ENCODE measurements at regions not wholly inside any gene's neighbourhood (a gene's known extent, or its start where the extent isn't known, plus 50 kb on each side); places are given as distances from the start of the nearest gene placed in this dataset.

- Histone ChIP-seq H2AK5ac (ENCODE audit: insufficient read length, low read length) (no peak overlapping the region), H3K4me1 (ENCODE audit: insufficient read depth, low read length) (no peaks in the 10 kb centered on the region), H4K5ac (ENCODE audit: insufficient read length, low read depth, low read length) (no peak overlapping the region), H3K4me2 (ENCODE audit: insufficient read depth, insufficient read length, low read length) (no peak overlapping the region), H3K23ac (ENCODE audit: insufficient read length, low read depth, low read length) (no peak overlapping the region), H2BK15ac (ENCODE audit: low read depth, low read length) (no peak overlapping the region), H2BK5ac (ENCODE audit: insufficient read length, low read length) (no peak overlapping the region), H3T11ph (ENCODE audit: low read length) (no peak overlapping the region), H3K79me2 (ENCODE audit: insufficient read depth, low read length) (no peaks in the 10 kb centered on the region), H4K91ac (ENCODE audit: insufficient read length, low read depth, low read length) (no peak overlapping the region), H3K27me3 (ENCODE audit: insufficient read depth, low read length) (no peaks in the 10 kb centered on the region), H2BK20ac (ENCODE audit: low read depth, low read length, poor library complexity, severe bottlenecking) (no peak overlapping the region), H3K14ac (ENCODE audit: insufficient read depth, low read length) (no peak overlapping the region; the same call in 1 of the 2 replicates), H3K18ac (ENCODE audit: insufficient read length, low read depth, low read length) (no peak overlapping the region), H4K20me1 (ENCODE audit: control insufficient read depth, insufficient read depth, insufficient read length) (no peaks in the 10 kb centered on the region), H4K8ac (replicated peaks; ENCODE audit: insufficient read length, low read depth, low read length) (no peak overlapping the region), H2AFZ (ENCODE audit: low read length) (no peak overlapping the region), H3K9me3 (ENCODE audit: control insufficient read depth, low read depth, low read length) (no peaks in the 10 kb centered on the region), H2BK120ac (ENCODE audit: low read depth, low read length, poor library complexity, severe bottlenecking) (no peak overlapping the region), H3K23me2 (ENCODE audit: insufficient read length, low read depth, low read length, poor library complexity, severe bottlenecking) (no peaks in the 10 kb centered on the region), H3K27ac (ENCODE audit: insufficient read length, low read depth, low read length) (no peak overlapping the region), H3K79me1 (ENCODE audit: insufficient read depth, low read depth, low read length, poor library complexity, severe bottlenecking) (no peaks in the 10 kb centered on the region), H3K56ac (ENCODE audit: insufficient read length, low read depth, low read length) (no peak overlapping the region), H3K9ac (ENCODE audit: extremely low read depth, insufficient read length, low read length) (no peak overlapping the region), H3K4ac (ENCODE audit: low read depth, low read length) (no peak overlapping the region), H2BK12ac (ENCODE audit: insufficient read length, low read depth, low read length) (no peak overlapping the region)
- Mint-ChIP-seq H3K36me3 (ENCODE audit: insufficient read depth in 1 of 3, low read depth in 3 of 3) (peaks cover 3 to 14% (median 8%) of the 10 kb centered on the region in 3 experiments), H3K4me1 (peaks cover 29 to 43% of the 10 kb centered on the region in 2 experiments), H3K4me3 (no peak overlapping the region), H3K27ac (no peak overlapping the region), H3K27me3 (ENCODE audit: low read depth) (peaks cover 22% of the 10 kb centered on the region), H3K9me3 (peaks cover 10 to 15% of the 10 kb centered on the region in 2 experiments)
- WGBS (ENCODE audit: extremely low coverage, insufficient read length, low lambda C conversion rate) = no CpG with 5 or more reads among the region's 11 CpGs
- peak; percentile 17 for DNase-seq
- no peak for TF ChIP-seq CTCF (conservative IDR thresholded peaks at IDR 0.05)
Observed at GRCh38 chr3:194272221-194272620, 78.9 kb downstream of the CPN2 start.

Data from H9 (cell line).